Mesendoderm (in vitro differentiated cells): ENCODE measurements at regions not wholly inside any gene's neighbourhood (a gene's known extent, or its start where the extent isn't known, plus 50 kb on each side); places are given as distances from the start of the nearest gene placed in this dataset.

Experiments used
- DNase-seq: peaks from one replicate; pipeline ENCODE4 v3.0.0; 2013
- H2AK5ac ChIP-seq: 2 replicates; pipeline ENCODE4 v1.6.1; 2013; ENCODE audit warnings: low read length, inconsistent platforms
- H2BK120ac ChIP-seq: 2 replicates; pipeline ENCODE4 v1.6.1; 2013; ENCODE audit warnings: low read depth, mild to moderate bottlenecking, low read length, moderate library complexity, mixed read lengths
- H2BK15ac ChIP-seq: replicated peaks from 2 replicates; pipeline ENCODE4 v1.6.1; 2013; ENCODE audit warnings: low read depth, mild to moderate bottlenecking, moderate library complexity
- H2BK5ac ChIP-seq: 2 replicates; pipeline ENCODE4 v1.6.1; 2013; ENCODE audit warnings: low read length, inconsistent platforms
- H3K18ac ChIP-seq: 2 replicates; pipeline ENCODE4 v1.6.1; 2013; ENCODE audit warnings: mild to moderate bottlenecking, low read length, mixed read lengths
- H3K23ac ChIP-seq: one replicate; pipeline ENCODE4 v1.6.1; 2013; ENCODE audit warnings: low read length
- H3K27ac ChIP-seq: 2 replicates; pipeline ENCODE4 v1.5.1; 2013; ENCODE audit warnings: low read depth, mild to moderate bottlenecking, inconsistent platforms, low read length, moderate library complexity
- H3K27me3 ChIP-seq: 2 replicates; pipeline ENCODE4 v1.6.1; 2013; ENCODE audit warnings: low read length, control low read depth, mild to moderate bottlenecking, inconsistent platforms; ENCODE audit not compliant: insufficient read depth, poor library complexity
- H3K36me3 ChIP-seq: 2 replicates; pipeline ENCODE4 v1.6.1; 2013; ENCODE audit warnings: low read length, inconsistent platforms; ENCODE audit not compliant: control insufficient read depth, insufficient read depth
- H3K4ac ChIP-seq: one replicate; pipeline ENCODE4 v1.6.1; 2013; ENCODE audit warnings: low read depth, mild to moderate bottlenecking, low read length, moderate library complexity
- H3K4me1 ChIP-seq: 2 replicates; pipeline ENCODE4 v1.6.1; 2013; ENCODE audit warnings: low read depth, low read length, inconsistent platforms; ENCODE audit not compliant: control insufficient read depth
- H3K4me2 ChIP-seq: 2 replicates; pipeline ENCODE4 v1.6.1; 2013; ENCODE audit warnings: low read length
- H3K4me3 ChIP-seq: 2 replicates; pipeline ENCODE4 v1.5.1; 2013; ENCODE audit warnings: mild to moderate bottlenecking, low read length
- H3K56ac ChIP-seq: one replicate; pipeline ENCODE4 v1.6.1; 2013; ENCODE audit warnings: low read length
- H3K79me1 ChIP-seq: 2 replicates; pipeline ENCODE4 v1.6.1; 2013; ENCODE audit warnings: low read length, inconsistent platforms
- H3K79me2 ChIP-seq: 2 replicates; pipeline ENCODE4 v1.6.1; 2013; ENCODE audit warnings: mild to moderate bottlenecking, low read length; ENCODE audit not compliant: control insufficient read depth, insufficient read depth
- H3K9ac ChIP-seq: 2 replicates; pipeline ENCODE4 v1.6.1; 2013; ENCODE audit warnings: low read length, inconsistent platforms
- H4K5ac ChIP-seq: one replicate; pipeline ENCODE4 v1.6.1; 2013; ENCODE audit warnings: low read length
- H4K8ac ChIP-seq: one replicate; pipeline ENCODE4 v1.6.1; 2013; ENCODE audit warnings: low read depth, mild to moderate bottlenecking, control low read depth, low read length, moderate library complexity
- WGBS: extraction: QIAGEN DNeasy Blood & Tissue Kit; methylation state at CpG from one replicate; pipeline ENCODE4 v1.1.7; 2013; ENCODE audit warnings: low lambda C conversion rate, missing lambda C conversion rate; ENCODE audit not compliant: insufficient coverage; ENCODE audit errors: extremely low coverage; 5-methylcytosine and 5-hydroxymethylcytosine counted together

- no peak overlapping the region for H4K5ac ChIP-seq
- no CpG with 5 or more reads among the region's 4 CpGs for WGBS
- H4K8ac ChIP-seq: no peak overlapping the region
- no peak overlapping the region for H2BK5ac ChIP-seq
- no peak overlapping the region for H3K9ac ChIP-seq
- no peak overlapping the region for H3K56ac ChIP-seq
- H3K4ac ChIP-seq: no peak overlapping the region
- H3K4me1 ChIP-seq: no peaks in the 10 kb centered on the region
- H3K79me2 ChIP-seq: no peaks in the 10 kb centered on the region
- no peak overlapping the region for H2BK120ac ChIP-seq
- no peaks in the 10 kb centered on the region for H3K27me3 ChIP-seq
- H2BK15ac ChIP-seq: no peak overlapping the region
- no peak overlapping the region for H3K27ac ChIP-seq
- no peak overlapping the region for H3K4me3 ChIP-seq
- DNase-seq: no peak
- H3K4me2 ChIP-seq: no peak overlapping the region
- no peak overlapping the region for H3K18ac ChIP-seq
- H3K79me1 ChIP-seq: no peaks in the 10 kb centered on the region
- H3K23ac ChIP-seq: no peak overlapping the region
- no peaks in the 10 kb centered on the region for H3K36me3 ChIP-seq
- H2AK5ac ChIP-seq: no peak overlapping the region
Observed at GRCh38 chr6:143562143-143562542, 50.6 kb upstream of the FUCA2 start.
